Activated CD8-positive, alpha-beta T cell treated with anti-CD3 and anti-CD28 coated beads, Interleukin-2, amount 10 ng/mL, durations not matched to agents 7 days and 5 days (primary cell): ENCODE measurements at regions not wholly inside any gene's neighbourhood (a gene's known extent, or its start where the extent isn't known, plus 50 kb on each side); places are given as distances from the start of the nearest gene placed in this dataset.
"Not testable (repeated sequence)": the region's sequence is repeated elsewhere in the genome, so short reads cannot be mapped to it uniquely, and the experiment has no call there.

ENCODE experiments used
- ATAC-seq: fragments of 150-1000 bp; cut with Tn5 transposase; one replicate; pipeline ENCODE4 v1.10.0; 2021; ENCODE audit warnings: moderate library complexity
- CTCF ChIA-PET: fragments of 350-600 bp; sonication (Branson Sonifier 250); formaldehyde crosslinking; loops from one replicate; lab custom pipeline; 2021; ENCODE audit warnings: antibody characterized with exemption; lab: Charles Lee
- POLR2A ChIA-PET: fragments of 350-600 bp; sonication (Branson Sonifier 250); formaldehyde crosslinking; loops from one replicate; lab custom pipeline; 2021; ENCODE audit warnings: antibody characterized with exemption; lab: Charles Lee
- DNase-seq: peaks from one replicate; pipeline ENCODE4 v3.0.0-alpha.2; 2020
- H3K27ac Mint-ChIP-seq: one replicate; pipeline ENCODE4 v1.8.0; 2021; ENCODE audit warnings: mild to moderate bottlenecking, mixed read lengths
- H3K27me3 Mint-ChIP-seq: one replicate; pipeline ENCODE4 v1.8.0; 2021; ENCODE audit warnings: low read depth, mixed read lengths
- H3K36me3 Mint-ChIP-seq: one replicate; pipeline ENCODE4 v1.8.0; 2021; ENCODE audit warnings: low read depth, mixed read lengths
- H3K4me1 Mint-ChIP-seq: one replicate; pipeline ENCODE4 v1.8.0; 2021; ENCODE audit warnings: low read depth, mixed read lengths
- H3K4me3 Mint-ChIP-seq: one replicate; pipeline ENCODE4 v1.8.0; 2021; ENCODE audit warnings: mild to moderate bottlenecking, mixed read lengths
- H3K9me3 Mint-ChIP-seq: one replicate; pipeline ENCODE4 v1.8.0; 2022; ENCODE audit warnings: mixed read lengths; ENCODE audit not compliant: insufficient read depth

DNA sequence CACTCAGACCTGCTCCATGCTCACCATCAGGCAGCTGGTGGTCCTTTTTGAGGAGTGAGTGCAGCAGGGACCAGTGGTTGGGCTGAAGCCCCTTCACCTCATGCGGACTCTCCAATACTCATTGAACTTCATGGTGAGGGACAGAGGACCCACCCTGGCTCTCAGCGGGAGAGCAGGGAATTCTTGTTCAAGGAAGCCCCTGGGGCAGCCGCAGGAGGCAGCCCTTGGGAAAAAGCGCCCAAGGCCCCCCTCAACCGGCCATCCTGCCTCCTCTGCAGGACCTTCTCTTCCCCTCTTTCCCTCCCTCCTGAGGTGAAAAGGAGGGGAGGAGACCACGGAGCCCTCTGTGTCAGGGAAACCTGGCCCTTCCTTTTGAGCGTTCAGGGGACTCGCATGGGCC is 4510.9 kb upstream of the OR11H1 start:
- H3K36me3 Mint-ChIP-seq, H3K4me3 Mint-ChIP-seq, CTCF ChIA-PET, H3K9me3 Mint-ChIP-seq, ATAC-seq, H3K27ac Mint-ChIP-seq, H3K27me3 Mint-ChIP-seq, POLR2A ChIA-PET, H3K4me1 Mint-ChIP-seq: not testable (repeated sequence)
- DNase-seq = peak; percentile 12

DNA sequence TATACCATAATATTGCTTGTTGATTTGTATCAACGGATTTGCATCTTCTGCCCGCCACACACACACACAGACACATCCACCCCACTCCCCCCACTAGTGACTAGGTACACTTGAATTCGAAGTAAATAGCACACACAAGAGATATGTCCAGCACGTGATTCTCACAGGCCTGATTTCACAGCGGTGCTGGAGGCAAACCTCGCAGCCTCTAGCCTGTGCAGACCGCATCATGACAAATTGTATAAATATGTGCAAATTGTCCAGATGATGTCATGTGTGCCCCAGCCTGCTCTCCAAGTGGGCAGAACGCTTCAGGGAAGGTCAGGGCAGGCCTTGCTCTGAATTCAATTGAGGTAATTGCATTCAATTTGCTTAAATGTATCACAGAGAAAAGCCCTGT is 4507.5 kb upstream of the OR11H1 start:
- CTCF ChIA-PET, ATAC-seq, H3K4me3 Mint-ChIP-seq, H3K9me3 Mint-ChIP-seq, H3K27me3 Mint-ChIP-seq, H3K27ac Mint-ChIP-seq, POLR2A ChIA-PET, H3K4me1 Mint-ChIP-seq, H3K36me3 Mint-ChIP-seq: not testable (repeated sequence)
- DNase-seq = peak; percentile 12

DNA sequence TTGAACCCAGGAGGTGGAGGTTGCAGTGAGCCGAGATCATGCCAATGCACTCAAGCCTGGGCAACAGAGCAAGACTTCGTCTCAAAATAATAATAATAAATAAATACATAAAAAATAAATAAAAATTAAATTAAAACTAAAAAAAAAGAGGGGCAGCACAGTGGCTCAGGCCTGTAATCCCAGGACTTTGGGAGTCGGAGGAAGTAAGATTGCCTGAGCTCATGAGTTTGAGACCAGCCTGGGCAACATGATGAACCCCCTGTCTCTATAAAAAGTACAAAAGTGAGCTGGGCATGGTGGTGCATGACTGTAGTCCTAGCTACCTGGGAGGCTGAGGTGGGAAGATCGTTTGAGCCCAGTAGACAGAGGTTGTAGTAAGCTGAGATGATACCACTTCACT is 4501.5 kb upstream of the OR11H1 start:
- H3K27me3 Mint-ChIP-seq, H3K27ac Mint-ChIP-seq, POLR2A ChIA-PET, H3K4me3 Mint-ChIP-seq, H3K4me1 Mint-ChIP-seq, H3K36me3 Mint-ChIP-seq, CTCF ChIA-PET, ATAC-seq: not testable (repeated sequence)
- peaks cover 45% of the 10 kb centered on the region for H3K9me3 Mint-ChIP-seq
- DNase-seq = peak; percentile 11

DNA sequence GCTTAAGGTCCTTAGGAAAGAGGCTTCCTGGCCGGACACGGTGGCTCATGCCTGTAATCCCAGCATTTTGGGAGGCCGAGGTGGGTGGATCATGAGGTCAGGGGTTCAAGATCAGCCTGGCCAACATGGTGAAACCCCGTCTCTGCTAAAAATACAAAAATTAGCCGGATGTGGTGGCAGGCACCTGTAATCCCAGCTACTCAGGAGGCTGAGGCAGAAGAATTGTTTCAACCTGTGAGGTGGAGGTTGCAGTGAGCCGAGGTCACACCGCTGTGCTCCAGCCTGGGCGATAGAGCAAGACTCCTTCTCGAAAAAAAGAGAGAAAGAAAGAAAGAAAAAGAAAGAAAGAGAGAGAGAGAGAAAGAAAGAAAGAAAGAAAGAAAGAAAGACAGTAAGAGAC is 4500.9 kb upstream of the OR11H1 start:
- peaks cover 46% of the 10 kb centered on the region for H3K9me3 Mint-ChIP-seq
- H3K36me3 Mint-ChIP-seq, POLR2A ChIA-PET, ATAC-seq, H3K4me1 Mint-ChIP-seq, CTCF ChIA-PET, H3K27ac Mint-ChIP-seq, H3K4me3 Mint-ChIP-seq, H3K27me3 Mint-ChIP-seq: not testable (repeated sequence)
- DNase-seq = peak; percentile 19

DNA sequence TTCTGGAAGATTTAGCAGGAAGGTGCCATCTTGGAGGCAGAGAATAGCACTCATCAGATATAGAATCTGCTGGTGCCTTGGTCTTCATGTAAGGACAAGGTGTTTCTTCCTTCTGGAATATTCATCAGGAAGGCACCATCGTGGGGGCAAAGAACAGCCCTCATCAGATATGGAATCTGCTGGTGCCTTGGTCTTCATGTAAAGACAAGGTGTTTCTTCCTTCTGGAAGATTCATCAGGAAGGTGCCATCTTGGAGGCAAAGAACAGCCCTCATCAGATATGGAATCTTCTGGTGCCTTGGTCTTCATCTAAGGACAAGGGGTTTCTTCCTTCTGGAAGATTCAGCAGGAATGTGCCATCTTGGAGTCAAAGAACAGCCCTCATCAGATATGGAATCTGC is 4500.5 kb upstream of the OR11H1 start:
- ATAC-seq, H3K4me1 Mint-ChIP-seq, H3K27me3 Mint-ChIP-seq, CTCF ChIA-PET, H3K4me3 Mint-ChIP-seq, H3K27ac Mint-ChIP-seq, POLR2A ChIA-PET, H3K36me3 Mint-ChIP-seq: not testable (repeated sequence)
- H3K9me3 Mint-ChIP-seq = peaks cover 49% of the 10 kb centered on the region
- peak; percentile 18 for DNase-seq

DNA sequence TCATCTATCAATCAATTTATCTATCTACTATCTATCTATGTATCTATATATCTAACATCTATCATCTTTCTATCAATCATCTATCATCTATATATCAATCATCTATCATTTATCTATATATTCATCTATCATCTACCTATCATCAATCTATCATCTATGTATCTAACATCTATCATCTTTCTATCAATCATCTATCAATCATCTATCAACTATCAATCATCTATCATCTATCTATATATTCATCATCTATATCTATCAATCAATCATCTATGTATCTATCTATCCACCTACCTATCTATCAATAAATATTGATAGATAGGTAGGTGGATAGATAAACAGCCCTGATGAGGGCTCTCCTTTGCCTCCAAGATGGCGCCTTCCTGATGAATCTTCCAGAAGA is 4499.8 kb upstream of the OR11H1 start:
- DNase-seq = peak; percentile 13
- H3K27me3 Mint-ChIP-seq, H3K4me1 Mint-ChIP-seq, H3K36me3 Mint-ChIP-seq, H3K27ac Mint-ChIP-seq, H3K4me3 Mint-ChIP-seq, CTCF ChIA-PET, POLR2A ChIA-PET, ATAC-seq: not testable (repeated sequence)
- peaks cover 45% of the 10 kb centered on the region for H3K9me3 Mint-ChIP-seq

DNA sequence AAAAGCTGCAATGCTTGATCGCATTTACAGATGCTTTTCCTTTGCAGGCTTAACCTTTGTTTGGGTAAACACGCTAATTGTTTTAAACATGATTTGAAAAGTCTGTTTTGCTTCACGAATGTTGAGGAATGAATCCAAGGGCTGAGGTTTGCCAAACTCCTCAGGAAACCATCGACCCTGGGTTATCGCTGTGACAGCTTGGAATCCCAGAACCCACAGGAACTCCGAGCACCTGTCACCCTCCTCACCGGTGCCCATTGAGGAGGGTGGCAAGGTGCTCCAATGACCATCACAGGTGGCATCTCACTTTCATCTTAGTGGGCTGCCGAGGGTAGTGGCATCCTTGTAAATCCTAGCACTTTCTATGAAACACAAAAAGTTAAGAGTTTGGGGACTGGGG is 4498.5 kb upstream of the OR11H1 start:
- H3K9me3 Mint-ChIP-seq = peaks cover 47% of the 10 kb centered on the region
- H3K27ac Mint-ChIP-seq, CTCF ChIA-PET, H3K4me1 Mint-ChIP-seq, POLR2A ChIA-PET, H3K36me3 Mint-ChIP-seq, ATAC-seq, H3K4me3 Mint-ChIP-seq, H3K27me3 Mint-ChIP-seq: not testable (repeated sequence)
- DNase-seq = peak; percentile 15

DNA sequence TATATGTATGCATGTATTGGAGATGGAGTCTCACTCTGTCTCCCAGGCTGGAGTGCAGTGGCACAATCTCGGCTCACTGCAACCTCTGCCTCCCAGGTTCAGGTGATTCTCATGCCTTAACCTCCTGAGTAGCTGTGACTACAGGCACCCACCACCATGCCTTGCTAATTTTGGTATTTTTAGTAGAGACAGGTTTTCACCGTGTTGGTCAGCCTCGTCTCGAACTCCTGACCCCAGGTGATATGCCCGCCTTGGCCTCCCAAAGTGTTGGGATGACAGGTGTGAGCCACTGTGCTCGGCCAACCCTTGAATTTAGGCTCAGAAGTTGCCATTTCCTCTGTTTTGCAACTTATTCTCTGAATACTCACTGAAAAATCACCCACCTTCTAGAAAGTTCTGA is 4498.0 kb upstream of the OR11H1 start:
- DNase-seq = peak; percentile 18
- H3K4me3 Mint-ChIP-seq, ATAC-seq, POLR2A ChIA-PET, H3K27me3 Mint-ChIP-seq, CTCF ChIA-PET, H3K4me1 Mint-ChIP-seq, H3K27ac Mint-ChIP-seq, H3K36me3 Mint-ChIP-seq: not testable (repeated sequence)
- H3K9me3 Mint-ChIP-seq = peaks cover 52% of the 10 kb centered on the region

DNA sequence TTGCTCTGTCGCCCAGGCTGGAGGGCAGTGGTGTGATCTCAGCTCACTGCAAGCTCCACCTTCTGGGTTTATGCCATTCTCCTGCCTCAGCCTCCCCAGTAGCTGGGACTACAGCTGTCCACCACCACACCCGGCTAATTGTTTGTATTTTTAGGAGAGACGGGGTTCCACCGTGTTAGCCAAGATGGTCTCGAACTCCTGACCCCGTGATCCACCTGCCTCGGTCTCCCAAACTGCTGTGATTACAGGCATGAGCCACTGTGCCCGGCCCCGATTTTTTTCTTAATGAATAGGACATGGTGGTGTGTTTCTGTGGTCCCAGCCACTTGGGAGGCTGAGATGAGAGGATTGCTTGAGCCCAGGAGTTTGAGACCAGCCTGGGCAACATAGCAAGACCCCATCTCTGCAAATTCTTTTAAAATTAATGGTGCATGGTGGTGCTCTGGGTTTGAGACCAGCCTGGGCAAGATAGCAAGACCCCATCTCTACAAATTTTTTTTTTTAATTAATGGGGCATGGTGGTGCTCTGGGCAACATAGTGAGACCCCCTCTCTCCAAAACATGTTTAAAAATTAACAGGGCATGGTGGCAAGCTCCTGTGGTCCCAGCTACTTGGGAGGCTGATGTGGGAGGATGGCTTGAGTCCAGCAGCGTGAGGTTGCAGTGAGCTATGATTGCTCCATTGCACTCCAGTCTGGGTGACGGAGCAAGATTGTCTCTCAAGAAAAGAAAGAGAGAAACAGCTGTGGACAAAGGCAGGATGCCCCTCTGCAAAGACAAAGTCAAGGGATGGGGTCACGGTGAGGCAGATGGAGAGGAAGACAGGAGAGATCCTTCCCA is 4497.2 kb upstream of the OR11H1 start:
- H3K27me3 Mint-ChIP-seq, ATAC-seq, CTCF ChIA-PET, H3K36me3 Mint-ChIP-seq, POLR2A ChIA-PET, H3K4me1 Mint-ChIP-seq, H3K27ac Mint-ChIP-seq, H3K4me3 Mint-ChIP-seq: not testable (repeated sequence)
- DNase-seq = peak; percentile 16
- peaks cover 58% of the 10 kb centered on the region for H3K9me3 Mint-ChIP-seq

DNA sequence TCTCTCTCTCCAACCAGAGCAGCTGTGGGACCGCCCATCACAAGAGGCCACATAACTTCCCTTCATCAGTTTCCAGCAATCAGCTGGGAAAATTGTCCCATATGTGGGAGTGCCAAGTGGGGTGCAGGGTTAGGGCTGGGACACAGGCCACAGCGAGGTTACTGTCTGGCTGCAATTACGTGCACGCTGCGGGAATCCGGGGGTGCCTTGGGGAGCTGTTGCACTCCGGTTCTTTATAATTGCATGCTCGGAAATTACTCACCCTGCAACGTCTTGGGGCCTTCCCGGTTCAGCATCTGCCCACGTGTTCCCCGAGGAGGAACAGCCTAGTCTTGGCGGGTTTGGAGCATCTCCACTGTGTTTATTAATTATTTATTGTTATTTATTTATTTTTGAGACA is 4495.9 kb upstream of the OR11H1 start:
- CTCF ChIA-PET, ATAC-seq: not testable (repeated sequence)

DNA sequence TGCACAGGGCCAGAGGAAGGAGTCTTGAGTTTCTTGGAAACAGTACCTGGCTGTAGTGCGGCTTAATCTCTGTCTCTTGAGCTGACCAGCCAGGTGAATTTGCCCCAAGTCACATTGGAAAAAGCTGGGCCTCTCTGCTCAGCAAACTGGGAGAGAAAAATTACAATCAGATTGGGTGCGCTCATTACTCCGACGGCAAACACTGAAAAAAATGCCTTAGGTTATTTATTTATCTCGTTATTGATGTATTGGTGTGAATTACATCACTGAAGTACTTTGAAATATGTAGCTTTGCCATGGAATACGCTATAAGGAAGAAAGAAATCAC is 4493.4 kb upstream of the OR11H1 start:
- peak; percentile 14 for DNase-seq
- H3K27ac Mint-ChIP-seq, CTCF ChIA-PET, POLR2A ChIA-PET, H3K27me3 Mint-ChIP-seq, ATAC-seq, H3K4me3 Mint-ChIP-seq, H3K4me1 Mint-ChIP-seq: not testable (repeated sequence)
- peaks cover 68% of the 10 kb centered on the region for H3K9me3 Mint-ChIP-seq
- peaks cover 11% of the 10 kb centered on the region for H3K36me3 Mint-ChIP-seq

More for the DNA sequence above, 4495.9 kb upstream of the OR11H1 start:
- H3K36me3 Mint-ChIP-seq, H3K4me3 Mint-ChIP-seq, POLR2A ChIA-PET, H3K27ac Mint-ChIP-seq, H3K4me1 Mint-ChIP-seq, H3K27me3 Mint-ChIP-seq: not testable (repeated sequence)
- H3K9me3 Mint-ChIP-seq = peaks cover 66% of the 10 kb centered on the region
- peak; percentile 21 for DNase-seq

DNA sequence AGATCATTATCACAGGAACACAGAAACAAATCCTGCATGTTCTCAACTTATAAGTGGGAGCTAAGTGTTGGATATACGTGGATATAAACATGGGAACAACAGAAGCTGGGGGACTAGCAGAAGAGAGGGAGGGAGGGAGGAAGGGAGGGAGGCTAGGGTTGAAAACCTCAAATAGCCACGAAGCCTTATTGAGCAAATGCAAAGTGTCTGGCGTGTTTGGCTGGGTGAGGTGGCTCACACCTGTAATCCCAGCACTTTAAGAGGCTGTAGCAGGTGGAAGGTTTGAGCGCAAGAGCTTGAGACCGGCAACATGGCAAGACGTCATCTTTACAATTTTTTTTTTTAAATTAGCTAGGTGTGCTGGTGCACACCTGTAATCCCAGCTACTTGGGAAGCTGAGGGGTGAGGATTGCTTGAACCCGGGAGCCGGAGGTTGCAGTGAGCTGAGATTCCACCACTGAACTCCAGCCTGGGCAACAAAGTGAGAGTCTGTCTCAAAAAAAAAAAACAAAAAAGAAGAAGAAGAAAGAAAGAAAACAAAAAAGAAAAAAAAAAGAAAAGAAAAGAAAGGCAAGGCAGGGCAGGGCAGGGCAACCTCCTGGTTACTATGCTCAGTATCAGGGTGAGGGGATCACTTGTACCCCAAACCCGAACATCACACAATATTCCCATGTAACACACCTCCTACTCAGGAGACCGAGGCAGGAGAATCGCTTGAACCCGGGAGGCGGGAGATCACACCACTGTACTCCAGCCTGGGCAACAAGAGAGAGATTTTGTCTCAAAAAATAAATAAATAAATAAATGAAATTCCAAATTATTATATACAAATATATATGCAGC is 4492.7 kb upstream of the OR11H1 start:
- POLR2A ChIA-PET, H3K27me3 Mint-ChIP-seq, H3K27ac Mint-ChIP-seq, ATAC-seq, H3K4me3 Mint-ChIP-seq, H3K4me1 Mint-ChIP-seq, CTCF ChIA-PET: not testable (repeated sequence)
- H3K36me3 Mint-ChIP-seq = peaks cover 11% of the 10 kb centered on the region
- DNase-seq = peak; percentile 18
- H3K9me3 Mint-ChIP-seq = peaks cover 68% of the 10 kb centered on the region
